ENCODE measurements at regions not wholly inside any gene's neighbourhood (a gene's known extent, or its start where the extent isn't known, plus 50 kb on each side); places are given as distances from the start of the nearest gene placed in this dataset.

DNA sequence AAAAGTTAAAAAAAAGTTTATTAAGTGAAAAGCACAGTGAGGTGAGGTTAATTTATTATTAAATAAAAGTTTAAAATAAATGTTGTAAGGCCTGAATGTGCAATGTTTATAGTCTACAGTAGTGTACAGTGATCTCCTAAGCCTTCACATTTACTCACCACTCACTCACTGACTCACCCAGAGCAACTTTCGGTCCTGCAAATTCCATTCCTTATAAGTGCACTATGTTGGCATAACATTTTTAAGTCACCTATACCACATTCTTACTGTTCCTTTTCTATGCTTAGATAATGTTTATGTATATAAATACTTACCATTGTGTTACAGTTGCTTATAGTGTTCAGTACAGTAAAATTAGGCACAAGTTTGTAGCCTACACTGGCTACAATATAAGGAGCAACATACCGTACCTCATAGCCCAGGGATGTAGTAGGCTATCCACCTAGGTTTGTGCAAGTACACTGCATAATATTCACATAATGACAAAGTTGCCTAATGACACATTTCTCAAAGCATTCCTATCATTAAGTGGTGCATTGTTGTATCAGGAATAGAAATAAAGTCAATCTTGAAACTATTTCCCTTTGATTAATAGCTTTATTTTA lies 426.5 kb upstream of the BRINP3 start:
- TF ChIP-seq CTCF (IDR thresholded peaks at IDR 0.05) (no peak), POLR2A (IDR thresholded peaks at IDR 0.05) (no peak), POLR2AphosphoS5 (IDR thresholded peaks at IDR 0.05) (no peak)
